ENCODE measurements at regions not wholly inside any gene's neighbourhood (a gene's known extent, or its start where the extent isn't known, plus 50 kb on each side); places are given as distances from the start of the nearest gene placed in this dataset.

DNA sequence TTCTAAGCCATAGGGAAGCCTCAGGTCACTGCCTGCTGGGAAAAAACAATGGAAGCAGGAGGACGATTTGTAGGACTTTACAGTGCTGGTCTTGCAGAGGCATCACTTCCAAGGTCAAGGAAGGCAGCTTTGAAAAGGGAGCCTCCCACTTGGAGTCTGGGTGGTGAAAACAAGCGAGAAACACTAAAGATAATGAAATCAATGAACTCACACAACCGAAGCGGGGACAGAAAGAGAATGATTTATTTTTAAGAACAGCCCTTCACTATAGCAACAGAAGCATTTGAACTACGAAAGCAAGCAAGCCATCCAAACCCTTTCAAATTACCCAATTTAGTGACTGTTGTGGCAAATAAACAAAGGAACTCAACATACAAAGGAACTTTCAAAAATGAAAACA is 227.5 kb downstream of the THBS2 start:
- no peak for DNase-seq
- H3K9me3 ChIP-seq: no peaks in the 10 kb centered on the region
- no peaks in the 10 kb centered on the region for H3K36me3 ChIP-seq
- intact Hi-C loops (cut with DNase I; ENCODE audit: low total_unique reads): no loop called here
- no peaks in the 10 kb centered on the region for H3K27me3 ChIP-seq
- H3K27ac ChIP-seq: peak overlapping the region; percentile 21 to 28
- H3K4me3 ChIP-seq: no peak overlapping the region
- TF ChIP-seq CTCF (IDR thresholded peaks at IDR 0.05) (no peak), POLR2A (IDR thresholded peaks at IDR 0.05) (no peak)
- H3K4me1 ChIP-seq: no peaks in the 10 kb centered on the region

DNA sequence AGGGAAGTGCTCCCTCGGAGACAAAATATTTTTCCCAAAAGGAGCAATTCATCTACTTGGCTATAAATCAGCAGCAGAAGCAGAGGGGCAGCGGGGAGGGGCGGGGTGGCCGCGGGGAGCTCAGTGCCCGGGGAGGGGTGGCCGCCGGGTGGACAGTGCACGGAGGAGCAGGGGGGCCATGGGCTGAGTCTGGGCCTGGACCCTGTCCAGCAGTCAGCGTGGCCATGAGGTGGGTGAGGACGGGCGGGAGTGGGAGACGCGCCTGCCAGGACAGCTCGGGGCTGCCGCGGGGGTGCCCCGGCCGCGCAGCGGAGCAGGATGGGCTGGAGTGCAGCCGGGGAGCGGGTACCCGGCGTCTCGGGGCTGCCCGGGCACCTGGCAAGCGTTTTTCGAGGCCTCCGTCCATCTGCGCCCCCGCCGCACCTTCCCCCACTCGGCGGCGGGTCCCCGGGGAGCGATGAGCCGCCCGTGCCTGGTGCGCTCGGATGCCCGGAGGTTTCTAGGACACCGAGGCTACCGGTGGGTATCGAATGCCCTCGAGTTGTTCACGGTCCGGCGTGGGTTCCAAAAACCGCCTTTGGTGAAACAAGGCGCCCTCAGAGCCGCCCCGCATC is 229.5 kb downstream of the THBS2 start:
- Histone ChIP-seq H3K27ac (no peak overlapping the region), H3K9me3 (no peaks in the 10 kb centered on the region), H3K36me3 (no peaks in the 10 kb centered on the region), H3K27me3 (no peaks in the 10 kb centered on the region), H3K4me1 (no peaks in the 10 kb centered on the region), H3K4me3 (no peak overlapping the region)
- TF ChIP-seq CTCF (IDR thresholded peaks at IDR 0.05) (no peak), POLR2A (IDR thresholded peaks at IDR 0.05) (no peak)
- intact Hi-C loops (cut with DNase I; ENCODE audit: low total_unique reads): no loop called here
- no peak for DNase-seq

DNA sequence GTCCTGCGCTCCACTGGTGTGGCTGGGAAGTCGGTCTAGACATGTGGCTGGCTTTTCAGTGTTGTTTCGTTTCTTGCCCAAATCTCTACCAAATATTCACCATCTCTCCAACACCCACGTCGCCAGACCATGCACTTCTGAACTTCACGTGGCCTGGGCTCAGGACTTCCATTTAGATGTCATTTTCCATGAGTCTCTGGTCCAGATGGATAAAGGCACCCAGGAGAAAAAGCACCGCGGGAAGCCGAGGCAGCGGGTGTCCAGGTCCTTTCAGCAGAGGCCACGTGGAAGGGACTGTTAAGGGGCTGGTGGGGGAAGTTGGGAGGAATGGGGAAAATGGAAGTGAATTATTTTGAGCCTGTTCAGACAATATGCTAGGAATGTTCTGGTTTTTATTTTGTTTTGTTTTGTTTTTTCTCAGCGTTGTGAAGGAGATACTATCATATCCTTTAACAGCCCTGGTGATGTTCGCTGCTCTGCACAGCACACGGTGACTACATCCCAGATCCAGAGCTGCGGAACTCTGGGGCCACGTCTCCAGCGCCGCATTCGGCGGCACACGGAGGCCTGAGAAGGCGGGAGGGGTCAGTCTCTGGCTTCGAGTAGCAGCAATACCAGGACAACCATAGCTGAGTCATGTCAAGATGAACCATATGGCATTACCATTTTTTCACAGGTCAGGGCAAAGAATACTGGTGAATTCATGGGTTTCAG is 230.3 kb downstream of the THBS2 start:
- intact Hi-C loops (cut with DNase I; ENCODE audit: low total_unique reads): no loop called here
- H3K27ac ChIP-seq: no peak overlapping the region
- H3K4me3 ChIP-seq: no peak overlapping the region
- DNase-seq: no peak
- no peaks in the 10 kb centered on the region for H3K27me3 ChIP-seq
- TF ChIP-seq CTCF (IDR thresholded peaks at IDR 0.05): no peak
- no peak for TF ChIP-seq POLR2A (IDR thresholded peaks at IDR 0.05)
- no peaks in the 10 kb centered on the region for H3K36me3 ChIP-seq
- H3K9me3 ChIP-seq: no peaks in the 10 kb centered on the region
- no peaks in the 10 kb centered on the region for H3K4me1 ChIP-seq

DNA sequence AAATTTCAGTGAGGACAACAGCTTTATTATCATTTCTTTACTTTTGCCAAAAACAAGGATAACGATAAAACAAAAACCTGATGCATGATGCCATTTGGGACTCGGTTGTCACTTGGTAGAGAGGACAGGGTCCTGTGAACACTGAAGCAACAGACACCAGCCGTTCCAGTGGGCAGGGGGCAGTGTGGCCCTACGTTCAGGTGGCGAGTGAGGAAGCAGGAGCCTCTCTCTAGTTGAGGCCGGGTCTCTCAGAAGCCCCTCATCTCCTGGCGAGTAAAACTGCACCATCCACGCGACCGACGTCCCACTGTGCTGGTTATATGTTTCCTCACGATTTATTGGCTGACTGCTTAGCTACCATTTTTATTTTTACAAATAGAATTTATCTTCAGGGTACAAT is 231.6 kb downstream of the THBS2 start:
- H3K27ac ChIP-seq: no peak overlapping the region
- TF ChIP-seq POLR2A (IDR thresholded peaks at IDR 0.05) (no peak), CTCF (IDR thresholded peaks at IDR 0.05) (no peak)
- H3K27me3 ChIP-seq: no peaks in the 10 kb centered on the region
- intact Hi-C loops (cut with DNase I; ENCODE audit: low total_unique reads): no loop called here
- H3K4me1 ChIP-seq: no peaks in the 10 kb centered on the region
- DNase-seq: no peak
- H3K36me3 ChIP-seq: no peaks in the 10 kb centered on the region
- peaks cover 0 to 2% of the 10 kb centered on the region in 2 donors for H3K9me3 ChIP-seq
- H3K4me3 ChIP-seq: no peak overlapping the region

DNA sequence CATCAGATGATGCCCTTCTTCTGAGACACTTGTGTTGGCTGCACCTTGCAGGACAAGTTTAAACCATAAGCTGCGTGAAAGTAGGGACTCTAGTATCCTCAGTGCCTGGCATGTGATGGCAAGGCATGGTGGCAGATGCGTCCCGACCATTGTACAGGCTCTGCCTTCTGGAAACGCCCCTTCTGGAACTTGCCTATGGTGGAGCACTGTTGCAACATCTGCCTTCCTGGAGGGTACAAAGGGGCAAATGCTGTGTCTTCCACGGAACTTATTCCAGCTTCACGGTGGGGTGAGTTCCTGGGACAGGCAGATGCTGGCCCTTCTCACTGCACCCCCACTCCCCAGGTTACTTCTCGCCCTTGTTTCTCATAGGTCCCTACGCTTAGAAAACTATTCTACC is 232.8 kb downstream of the THBS2 start:
- no peak for DNase-seq
- H3K27ac ChIP-seq: no peak overlapping the region

More for the DNA sequence above, 232.8 kb downstream of the THBS2 start:
- Histone ChIP-seq H3K36me3 (no peaks in the 10 kb centered on the region), H3K27me3 (no peaks in the 10 kb centered on the region), H3K4me3 (no peak overlapping the region), H3K9me3 (peaks cover 0 to 10% of the 10 kb centered on the region in 2 donors), H3K4me1 (no peaks in the 10 kb centered on the region)
- TF ChIP-seq POLR2A (IDR thresholded peaks at IDR 0.05): no peak
- TF ChIP-seq CTCF (IDR thresholded peaks at IDR 0.05): no peak
- intact Hi-C loops (cut with DNase I; ENCODE audit: low total_unique reads): no loop called here
